GM12872 (cell line): ENCODE measurements at regions not wholly inside any gene's neighbourhood (a gene's known extent, or its start where the extent isn't known, plus 50 kb on each side); places are given as distances from the start of the nearest gene placed in this dataset.

Experiments
- TF ChIP-seq, protein P1 (sequence below): IDR thresholded peaks from 3 replicates; pipeline ENCODE4 v1.5.1; 2011; ENCODE audit warnings: low read depth, mild to moderate bottlenecking, low read length, moderate library complexity; ENCODE audit not compliant: insufficient read depth

- TF ChIP-seq, protein P1, sequence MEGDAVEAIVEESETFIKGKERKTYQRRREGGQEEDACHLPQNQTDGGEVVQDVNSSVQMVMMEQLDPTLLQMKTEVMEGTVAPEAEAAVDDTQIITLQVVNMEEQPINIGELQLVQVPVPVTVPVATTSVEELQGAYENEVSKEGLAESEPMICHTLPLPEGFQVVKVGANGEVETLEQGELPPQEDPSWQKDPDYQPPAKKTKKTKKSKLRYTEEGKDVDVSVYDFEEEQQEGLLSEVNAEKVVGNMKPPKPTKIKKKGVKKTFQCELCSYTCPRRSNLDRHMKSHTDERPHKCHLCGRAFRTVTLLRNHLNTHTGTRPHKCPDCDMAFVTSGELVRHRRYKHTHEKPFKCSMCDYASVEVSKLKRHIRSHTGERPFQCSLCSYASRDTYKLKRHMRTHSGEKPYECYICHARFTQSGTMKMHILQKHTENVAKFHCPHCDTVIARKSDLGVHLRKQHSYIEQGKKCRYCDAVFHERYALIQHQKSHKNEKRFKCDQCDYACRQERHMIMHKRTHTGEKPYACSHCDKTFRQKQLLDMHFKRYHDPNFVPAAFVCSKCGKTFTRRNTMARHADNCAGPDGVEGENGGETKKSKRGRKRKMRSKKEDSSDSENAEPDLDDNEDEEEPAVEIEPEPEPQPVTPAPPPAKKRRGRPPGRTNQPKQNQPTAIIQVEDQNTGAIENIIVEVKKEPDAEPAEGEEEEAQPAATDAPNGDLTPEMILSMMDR = no peak
These were observed 106.1 kb downstream of the RWDD3 start for GRCh38 chr1:95340061-95340460.

GRCh38 chr1:95352767-95353166, 118.8 kb downstream of the RWDD3 start:
- TF ChIP-seq, protein P1 = no peak

- TF ChIP-seq, protein P1 = no peak
These were observed 119.2 kb downstream of the RWDD3 start for GRCh38 chr1:95353194-95353593.

DNA sequence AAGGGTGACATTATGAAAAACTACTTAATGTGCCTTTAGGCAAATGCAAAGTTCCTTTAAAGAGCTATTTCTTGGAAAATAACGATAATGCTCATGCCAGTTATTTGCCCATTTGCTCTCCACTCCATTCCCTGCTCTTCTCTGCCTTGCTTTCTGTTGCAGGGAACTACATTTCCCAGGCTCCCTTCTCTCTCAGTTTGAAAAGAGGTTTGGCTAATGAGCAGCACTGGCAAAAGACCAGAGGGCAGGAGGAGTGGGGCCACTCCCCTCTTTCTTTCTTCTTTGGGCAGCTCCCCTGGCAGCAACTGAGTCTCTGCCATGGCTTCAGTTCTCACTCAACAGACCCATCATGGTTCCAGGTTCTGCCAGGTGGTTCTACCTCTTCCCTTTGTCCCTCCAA, 130.5 kb downstream of the RWDD3 start:
- TF ChIP-seq, protein P1 = no peak

GRCh38 chr1:95366498-95366897, 132.5 kb downstream of the RWDD3 start:
- TF ChIP-seq, protein P1 = no peak

GRCh38 chr1:95368178-95368577, 134.2 kb downstream of the RWDD3 start:
- TF ChIP-seq, protein P1 = no peak

GRCh38 chr1:95369985-95370690, 136.1 kb downstream of the RWDD3 start:
- TF ChIP-seq, protein P1 = no peak
